ENCODE measurements at regions not wholly inside any gene's neighbourhood (a gene's known extent, or its start where the extent isn't known, plus 50 kb on each side); places are given as distances from the start of the nearest gene placed in this dataset.

DNA sequence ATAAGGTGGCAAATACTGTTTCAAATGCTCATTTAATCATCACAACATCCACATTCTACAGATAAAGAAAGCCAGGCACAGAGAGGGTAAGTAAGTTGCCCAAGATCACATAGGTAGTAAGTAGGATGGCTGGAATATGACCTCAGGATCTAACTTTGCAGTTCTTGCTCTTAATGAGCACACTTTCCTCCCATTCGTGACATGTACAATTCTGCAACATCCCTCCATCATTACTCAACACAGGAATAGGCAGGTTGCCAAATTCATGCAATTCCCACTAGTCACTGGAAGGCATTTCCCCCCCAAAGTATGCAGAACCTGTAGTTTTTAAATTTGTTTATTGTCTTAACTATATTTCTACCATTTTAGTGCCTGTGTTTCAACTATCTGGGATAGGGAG is 109.2 kb downstream of the OLFM4 start:
- no peak for TF ChIP-seq CTCF (IDR thresholded peaks at IDR 0.05; ENCODE audit: insufficient read depth, low read length, poor library complexity, severe bottlenecking)
- H3K4me3 ChIP-seq (ENCODE audit: low read depth, low read length): no peak overlapping the region
- no peaks in the 10 kb centered on the region for H3K36me3 ChIP-seq (ENCODE audit: control insufficient read depth, insufficient read depth, low read length)
- no peak for DNase-seq (ENCODE audit: low read depth)
- H3K27me3 ChIP-seq (ENCODE audit: control insufficient read depth, insufficient read depth, low read length): no peaks in the 10 kb centered on the region

DNA sequence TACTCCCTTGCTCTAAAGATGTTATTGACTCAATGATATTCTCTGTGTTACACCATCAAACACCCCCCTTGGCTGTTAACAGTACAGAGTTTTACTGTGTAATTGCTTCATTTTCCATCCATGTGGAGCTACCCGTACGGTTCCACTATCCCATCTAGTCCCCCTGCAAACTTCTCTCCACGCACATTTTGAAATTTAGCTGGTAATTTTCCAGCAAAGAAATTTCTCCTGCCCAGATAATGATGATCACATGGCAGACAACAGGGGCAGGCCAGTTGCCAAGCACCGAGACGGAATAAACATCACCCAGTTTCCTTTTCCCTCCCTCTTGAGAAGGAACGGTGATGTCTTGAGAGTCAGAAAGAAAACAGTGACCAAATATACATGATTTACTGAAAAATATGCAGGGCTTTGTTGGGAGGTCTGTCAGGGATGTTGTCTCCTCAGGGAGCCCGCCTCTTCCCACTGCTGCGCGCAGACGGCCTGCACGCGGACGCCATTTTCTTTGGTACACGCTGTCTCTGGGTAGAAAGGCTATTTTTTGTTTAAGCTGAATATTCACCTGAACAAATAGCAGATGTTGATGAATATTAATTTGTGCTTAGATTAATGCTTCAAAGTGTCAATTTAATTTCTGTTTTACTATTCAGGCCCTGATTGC is 109.9 kb downstream of the OLFM4 start:
- no peak for DNase-seq (ENCODE audit: low read depth)
- H3K27me3 ChIP-seq (ENCODE audit: control insufficient read depth, insufficient read depth, low read length): no peaks in the 10 kb centered on the region
- H3K4me3 ChIP-seq (ENCODE audit: low read depth, low read length): no peak overlapping the region
- no peaks in the 10 kb centered on the region for H3K36me3 ChIP-seq (ENCODE audit: control insufficient read depth, insufficient read depth, low read length)
- TF ChIP-seq CTCF (IDR thresholded peaks at IDR 0.05; ENCODE audit: insufficient read depth, low read length, poor library complexity, severe bottlenecking): no peak

- DNase-seq (ENCODE audit: low read depth): no peak
- no peaks in the 10 kb centered on the region for H3K36me3 ChIP-seq (ENCODE audit: control insufficient read depth, insufficient read depth, low read length)
- no peak overlapping the region for H3K4me3 ChIP-seq (ENCODE audit: low read depth, low read length)
- H3K27me3 ChIP-seq (ENCODE audit: control insufficient read depth, insufficient read depth, low read length): no peaks in the 10 kb centered on the region
- TF ChIP-seq CTCF (IDR thresholded peaks at IDR 0.05; ENCODE audit: insufficient read depth, low read length, poor library complexity, severe bottlenecking): no peak
These were observed 112.7 kb downstream of the OLFM4 start for GRCh38 chr13:53141336-53141735.

DNA sequence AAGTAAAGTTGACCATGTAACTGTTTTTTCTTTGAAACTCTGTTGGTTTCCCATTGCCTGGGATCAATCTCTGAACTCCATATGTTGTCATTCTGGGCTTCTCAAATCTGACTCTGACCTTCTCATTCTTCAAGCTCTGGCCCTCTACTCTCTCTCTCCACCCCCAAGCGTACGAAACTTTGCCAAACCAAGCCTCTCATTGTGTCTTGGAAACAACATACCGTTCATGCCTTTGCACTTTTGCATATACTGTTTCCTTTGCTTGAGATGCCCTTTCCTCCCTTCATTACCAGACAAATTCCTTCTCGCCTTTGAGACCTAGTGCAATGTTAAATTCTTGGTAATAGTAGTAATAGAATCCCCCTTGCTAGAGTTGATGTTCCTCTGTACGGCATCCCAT is 113.7 kb downstream of the OLFM4 start:
- Histone ChIP-seq H3K27me3 (ENCODE audit: control insufficient read depth, insufficient read depth, low read length) (no peaks in the 10 kb centered on the region), H3K36me3 (ENCODE audit: control insufficient read depth, insufficient read depth, low read length) (no peaks in the 10 kb centered on the region), H3K4me3 (ENCODE audit: low read depth, low read length) (no peak overlapping the region)
- TF ChIP-seq CTCF (IDR thresholded peaks at IDR 0.05; ENCODE audit: insufficient read depth, low read length, poor library complexity, severe bottlenecking): no peak
- DNase-seq (ENCODE audit: low read depth): no peak

DNA sequence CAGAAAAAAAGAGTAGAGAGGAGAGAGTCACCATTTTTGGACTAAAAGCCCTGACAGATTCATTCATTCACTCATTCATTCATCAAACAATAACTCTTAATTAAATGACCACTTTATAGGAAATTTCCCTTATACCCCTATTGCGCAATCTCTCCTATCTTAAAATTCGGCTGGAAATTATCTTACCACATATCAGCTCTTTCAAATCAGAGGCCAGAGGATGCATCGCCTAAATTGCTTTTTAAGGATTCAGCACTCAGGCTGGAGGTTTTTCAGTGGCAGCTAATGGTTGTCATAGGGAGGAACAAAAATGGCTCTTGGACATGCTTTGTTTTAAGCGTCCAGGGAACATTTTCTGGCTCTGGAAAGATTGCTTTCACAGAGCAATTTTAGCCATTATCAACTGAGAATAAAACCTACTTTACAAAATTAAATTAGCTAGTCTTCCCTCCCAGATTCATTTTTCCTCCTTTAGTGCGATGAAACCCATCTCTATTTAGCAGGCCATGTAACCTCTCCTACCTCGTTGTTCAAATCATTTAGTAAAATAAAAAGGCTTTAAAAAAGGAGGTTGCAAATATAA is 115.2 kb downstream of the OLFM4 start:
- H3K36me3 ChIP-seq (ENCODE audit: control insufficient read depth, insufficient read depth, low read length): no peaks in the 10 kb centered on the region
- TF ChIP-seq CTCF (IDR thresholded peaks at IDR 0.05; ENCODE audit: insufficient read depth, low read length, poor library complexity, severe bottlenecking): no peak
- DNase-seq (ENCODE audit: low read depth): no peak
- no peaks in the 10 kb centered on the region for H3K27me3 ChIP-seq (ENCODE audit: control insufficient read depth, insufficient read depth, low read length)
- H3K4me3 ChIP-seq (ENCODE audit: low read depth, low read length): no peak overlapping the region

- H3K4me3 ChIP-seq (ENCODE audit: low read depth, low read length): no peak overlapping the region
- no peaks in the 10 kb centered on the region for H3K27me3 ChIP-seq (ENCODE audit: control insufficient read depth, insufficient read depth, low read length)
- DNase-seq (ENCODE audit: low read depth): no peak
- no peak for TF ChIP-seq CTCF (IDR thresholded peaks at IDR 0.05; ENCODE audit: insufficient read depth, low read length, poor library complexity, severe bottlenecking)
- H3K36me3 ChIP-seq (ENCODE audit: control insufficient read depth, insufficient read depth, low read length): no peaks in the 10 kb centered on the region
These were observed 116.2 kb downstream of the OLFM4 start for GRCh38 chr13:53144826-53145225.
